ENCODE measurements at regions not wholly inside any gene's neighbourhood (a gene's known extent, or its start where the extent isn't known, plus 50 kb on each side); places are given as distances from the start of the nearest gene placed in this dataset.

DNA sequence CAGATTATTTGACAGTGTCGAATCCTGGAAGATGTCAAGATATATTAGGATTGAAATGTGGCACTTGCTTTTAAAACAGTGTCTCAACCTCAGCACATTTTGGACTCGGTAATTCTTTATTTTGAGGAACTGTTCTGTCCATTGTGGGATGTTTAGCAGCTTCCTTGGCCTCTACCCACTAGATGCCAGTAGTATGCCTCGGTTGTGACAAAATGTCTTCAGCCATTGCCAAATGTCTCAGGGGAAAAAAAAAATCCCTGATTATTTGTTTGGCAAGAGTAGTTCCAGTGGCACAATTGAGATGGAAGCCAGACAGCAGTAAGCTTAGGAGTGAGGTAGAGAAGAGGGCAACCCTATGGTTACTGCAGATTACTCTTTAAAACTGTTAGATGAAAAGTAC is 694.5 kb upstream of the RIOK2 start:
- H3K36me3 ChIP-seq (ENCODE audit: insufficient read depth, low read length) = no peaks in the 10 kb centered on the region
- no peaks in the 10 kb centered on the region for H3K9me3 ChIP-seq (ENCODE audit: low read depth, low read length)
- H3K79me2 ChIP-seq (ENCODE audit: insufficient read depth, low read length) = no peaks in the 10 kb centered on the region
- no peak overlapping the region for H3K4me3 ChIP-seq (ENCODE audit: insufficient read depth, low read length)
- no peaks in the 10 kb centered on the region for H3K27me3 ChIP-seq (ENCODE audit: insufficient read depth, low read length)
- no peaks in the 10 kb centered on the region for H4K20me1 ChIP-seq (ENCODE audit: insufficient read depth, low read length)
- no peak overlapping the region for H2AFZ ChIP-seq (ENCODE audit: low read length)
- peaks cover 3% of the 10 kb centered on the region for H3K4me1 ChIP-seq (ENCODE audit: insufficient read depth, low read length)
- TF ChIP-seq, protein P1, sequence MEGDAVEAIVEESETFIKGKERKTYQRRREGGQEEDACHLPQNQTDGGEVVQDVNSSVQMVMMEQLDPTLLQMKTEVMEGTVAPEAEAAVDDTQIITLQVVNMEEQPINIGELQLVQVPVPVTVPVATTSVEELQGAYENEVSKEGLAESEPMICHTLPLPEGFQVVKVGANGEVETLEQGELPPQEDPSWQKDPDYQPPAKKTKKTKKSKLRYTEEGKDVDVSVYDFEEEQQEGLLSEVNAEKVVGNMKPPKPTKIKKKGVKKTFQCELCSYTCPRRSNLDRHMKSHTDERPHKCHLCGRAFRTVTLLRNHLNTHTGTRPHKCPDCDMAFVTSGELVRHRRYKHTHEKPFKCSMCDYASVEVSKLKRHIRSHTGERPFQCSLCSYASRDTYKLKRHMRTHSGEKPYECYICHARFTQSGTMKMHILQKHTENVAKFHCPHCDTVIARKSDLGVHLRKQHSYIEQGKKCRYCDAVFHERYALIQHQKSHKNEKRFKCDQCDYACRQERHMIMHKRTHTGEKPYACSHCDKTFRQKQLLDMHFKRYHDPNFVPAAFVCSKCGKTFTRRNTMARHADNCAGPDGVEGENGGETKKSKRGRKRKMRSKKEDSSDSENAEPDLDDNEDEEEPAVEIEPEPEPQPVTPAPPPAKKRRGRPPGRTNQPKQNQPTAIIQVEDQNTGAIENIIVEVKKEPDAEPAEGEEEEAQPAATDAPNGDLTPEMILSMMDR (IDR thresholded peaks at IDR 0.05; ENCODE audit: extremely low read depth, low read depth, low read length) = no peak
- H3K27ac ChIP-seq (ENCODE audit: low read depth, low read length) = no peak overlapping the region
- no peak overlapping the region for H3K4me2 ChIP-seq (ENCODE audit: insufficient read depth, low read length)
- no peak for DNase-seq (ENCODE audit: insufficient read length, low spot score, missing footprints)

DNA sequence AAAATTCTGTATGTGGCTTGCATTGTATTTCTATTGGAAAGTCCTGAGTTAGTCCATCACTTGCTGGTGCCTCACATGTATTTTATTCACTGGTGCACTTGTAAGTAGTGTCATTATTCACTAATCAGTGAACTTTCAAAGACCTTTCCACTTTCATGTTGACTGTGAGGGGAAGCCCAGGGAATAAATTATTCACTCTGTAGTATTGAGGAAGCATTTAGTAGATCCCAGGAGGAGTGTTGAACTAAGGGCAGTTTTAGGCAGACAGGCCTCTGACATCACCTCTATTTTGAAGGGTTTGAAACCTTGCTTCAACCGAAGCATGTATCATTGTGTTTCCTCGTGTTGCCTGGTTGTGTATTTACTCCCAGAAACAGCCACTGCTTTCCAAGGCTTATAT is 705.4 kb upstream of the RIOK2 start:
- H3K4me2 ChIP-seq (ENCODE audit: insufficient read depth, low read length) = no peak overlapping the region
- H3K79me2 ChIP-seq (ENCODE audit: insufficient read depth, low read length) = no peaks in the 10 kb centered on the region
- H4K20me1 ChIP-seq (ENCODE audit: insufficient read depth, low read length) = no peaks in the 10 kb centered on the region
- no peaks in the 10 kb centered on the region for H3K27me3 ChIP-seq (ENCODE audit: insufficient read depth, low read length)
- TF ChIP-seq, protein P1 (IDR thresholded peaks at IDR 0.05; ENCODE audit: extremely low read depth, low read depth, low read length) = no peak
- no peaks in the 10 kb centered on the region for H3K4me1 ChIP-seq (ENCODE audit: insufficient read depth, low read length)
- no peak overlapping the region for H3K4me3 ChIP-seq (ENCODE audit: insufficient read depth, low read length)
- no peaks in the 10 kb centered on the region for H3K9me3 ChIP-seq (ENCODE audit: low read depth, low read length)
- H2AFZ ChIP-seq (ENCODE audit: low read length) = no peak overlapping the region
- DNase-seq (ENCODE audit: insufficient read length, low spot score, missing footprints) = no peak
- H3K27ac ChIP-seq (ENCODE audit: low read depth, low read length) = no peak overlapping the region
- H3K36me3 ChIP-seq (ENCODE audit: insufficient read depth, low read length) = no peaks in the 10 kb centered on the region

DNA sequence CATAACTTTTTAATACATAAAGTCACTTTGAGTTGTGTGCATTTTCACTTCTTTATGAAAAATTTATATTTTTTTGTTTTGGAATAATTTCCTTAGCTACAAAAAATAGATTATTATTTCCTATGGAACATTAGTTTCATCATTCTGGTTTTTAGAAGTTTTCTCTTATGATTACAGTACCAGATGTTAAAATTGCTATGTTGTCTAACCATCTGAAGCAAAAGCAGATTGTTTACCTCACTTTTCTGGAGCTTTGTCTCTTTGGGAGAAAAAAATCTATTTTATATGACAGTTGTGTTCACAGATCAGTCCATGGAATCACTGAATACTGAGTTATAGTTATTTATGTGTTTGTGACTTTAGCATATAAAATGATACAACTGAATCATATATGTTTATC is 708.9 kb upstream of the RIOK2 start:
- Histone ChIP-seq H3K27ac (ENCODE audit: low read depth, low read length) (no peak overlapping the region), H3K4me1 (ENCODE audit: insufficient read depth, low read length) (no peaks in the 10 kb centered on the region), H3K4me3 (ENCODE audit: insufficient read depth, low read length) (no peak overlapping the region), H3K79me2 (ENCODE audit: insufficient read depth, low read length) (no peaks in the 10 kb centered on the region), H3K4me2 (ENCODE audit: insufficient read depth, low read length) (no peak overlapping the region), H3K27me3 (ENCODE audit: insufficient read depth, low read length) (no peaks in the 10 kb centered on the region), H3K36me3 (ENCODE audit: insufficient read depth, low read length) (no peaks in the 10 kb centered on the region), H3K9me3 (ENCODE audit: low read depth, low read length) (no peaks in the 10 kb centered on the region), H2AFZ (ENCODE audit: low read length) (no peak overlapping the region), H4K20me1 (ENCODE audit: insufficient read depth, low read length) (no peaks in the 10 kb centered on the region)
- no peak for DNase-seq (ENCODE audit: insufficient read length, low spot score, missing footprints)
- TF ChIP-seq, protein P1 (IDR thresholded peaks at IDR 0.05; ENCODE audit: extremely low read depth, low read depth, low read length) = no peak

DNA sequence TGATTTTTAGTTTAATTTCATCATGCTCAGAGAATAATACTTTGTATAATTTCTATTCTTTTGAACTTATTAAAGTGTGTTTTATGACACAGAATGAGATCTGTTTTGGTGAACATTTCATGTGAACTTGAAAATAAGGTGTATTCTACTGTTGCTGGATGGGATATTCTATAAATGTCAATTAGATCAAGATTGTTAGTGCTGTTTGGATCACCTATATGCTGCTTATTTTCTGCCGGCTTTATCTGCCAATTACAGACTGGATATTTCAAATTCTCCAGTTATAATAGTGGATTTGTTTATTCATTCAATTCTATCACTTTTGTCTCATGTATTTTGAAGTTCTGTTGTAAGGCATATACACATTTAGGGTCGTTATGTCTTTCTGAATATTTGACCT is 720.7 kb upstream of the RIOK2 start:
- Histone ChIP-seq H2AFZ (ENCODE audit: low read length) (no peak overlapping the region), H3K27me3 (ENCODE audit: insufficient read depth, low read length) (no peaks in the 10 kb centered on the region), H3K4me3 (ENCODE audit: insufficient read depth, low read length) (no peak overlapping the region), H3K9me3 (ENCODE audit: low read depth, low read length) (peaks cover 5% of the 10 kb centered on the region), H3K36me3 (ENCODE audit: insufficient read depth, low read length) (no peaks in the 10 kb centered on the region), H3K4me2 (ENCODE audit: insufficient read depth, low read length) (no peak overlapping the region), H3K27ac (ENCODE audit: low read depth, low read length) (no peak overlapping the region), H3K4me1 (ENCODE audit: insufficient read depth, low read length) (no peaks in the 10 kb centered on the region), H3K79me2 (ENCODE audit: insufficient read depth, low read length) (no peaks in the 10 kb centered on the region), H4K20me1 (ENCODE audit: insufficient read depth, low read length) (no peaks in the 10 kb centered on the region)
- no peak for DNase-seq (ENCODE audit: insufficient read length, low spot score, missing footprints)
- TF ChIP-seq, protein P1 (IDR thresholded peaks at IDR 0.05; ENCODE audit: extremely low read depth, low read depth, low read length) = no peak

Data from osteoblast (primary cell).